Skeletal muscle tissue (tissue), 3 donors: ENCODE measurements at regions not wholly inside any gene's neighbourhood (a gene's known extent, or its start where the extent isn't known, plus 50 kb on each side); places are given as distances from the start of the nearest gene placed in this dataset.
A peak's percentile ranks its signal among the peaks of the same experiment; 100 is the strongest.

ENCODE experiments used
- H3K27ac ChIP-seq: one replicate; pipeline ENCODE4 v1.7.0; 2013; ENCODE audit warnings: mild to moderate bottlenecking, low read depth, low read length, inconsistent platforms
- H3K27me3 ChIP-seq, 3 donors: one replicate each; pipeline ENCODE4 v1.7.0; 2013; ENCODE audit warnings: low read length in 3 of 3; ENCODE audit not compliant: control insufficient read depth in 3 of 3, insufficient read depth in 3 of 3
- H3K36me3 ChIP-seq, 3 donors: one replicate each; pipeline ENCODE4 v1.7.0; 2013; ENCODE audit warnings: low read length in 3 of 3; ENCODE audit not compliant: control insufficient read depth in 3 of 3, insufficient read depth in 3 of 3
- H3K4me1 ChIP-seq, 3 donors: one replicate each; pipeline ENCODE4 v1.7.0; 2013; ENCODE audit warnings: low read length in 3 of 3, mild to moderate bottlenecking in 3 of 3; ENCODE audit not compliant: control insufficient read depth in 3 of 3, insufficient read depth in 3 of 3
- H3K4me3 ChIP-seq, 3 donors: one replicate each; pipeline ENCODE4 v1.7.0; 2013; ENCODE audit warnings: low read length in 3 of 3
- H3K9ac ChIP-seq, 3 donors: one replicate each; pipeline ENCODE4 v1.7.0; 2013; ENCODE audit warnings: low read length in 3 of 3, mild to moderate bottlenecking in 3 of 3, moderate library complexity in 2 of 3, low read depth in 1 of 3
- H3K9me3 ChIP-seq, 3 donors: one replicate each; pipeline ENCODE4 v1.7.0; 2013; ENCODE audit warnings: low read length in 3 of 3; ENCODE audit not compliant: control insufficient read depth in 3 of 3
- donor health status: Osteomylitis.

- Histone ChIP-seq H3K9me3 (no peaks in the 10 kb centered on the region), H3K4me1 (peaks cover 0 to 11% (median 11%) of the 10 kb centered on the region in 3 donors), H3K27me3 (no peaks in the 10 kb centered on the region), H3K9ac (no peak overlapping the region), H3K4me3 (no peak overlapping the region), H3K27ac (no peak overlapping the region), H3K36me3 (no peaks in the 10 kb centered on the region)
Observed at GRCh38 chr1:199269241-199269640, 630.4 kb downstream of the PTPRC start.

- Histone ChIP-seq H3K4me1 (peaks cover 0 to 13% (median 11%) of the 10 kb centered on the region in 3 donors), H3K27me3 (no peaks in the 10 kb centered on the region), H3K9ac (no peak overlapping the region), H3K9me3 (no peaks in the 10 kb centered on the region), H3K4me3 (no peak overlapping the region), H3K36me3 (no peaks in the 10 kb centered on the region), H3K27ac (no peak overlapping the region)
Observed at GRCh38 chr1:199272139-199272544, 633.3 kb downstream of the PTPRC start.

- H3K9me3 ChIP-seq = no peaks in the 10 kb centered on the region
- peak overlapping the region in 1 of 3 donors; percentile 7 for H3K9ac ChIP-seq
- H3K4me3 ChIP-seq = no peak overlapping the region
- no peaks in the 10 kb centered on the region for H3K36me3 ChIP-seq
- peaks cover 0 to 13% (median 11%) of the 10 kb centered on the region in 3 donors for H3K4me1 ChIP-seq
- H3K27me3 ChIP-seq = no peaks in the 10 kb centered on the region
- no peak overlapping the region for H3K27ac ChIP-seq
Observed at GRCh38 chr1:199272628-199273086, 633.8 kb downstream of the PTPRC start.

- Histone ChIP-seq H3K9me3 (no peaks in the 10 kb centered on the region), H3K9ac (no peak overlapping the region), H3K27ac (peak overlapping the region; percentile 45)
Observed at GRCh38 chr1:199273837-199274379, 635.1 kb downstream of the PTPRC start.

GRCh38 chr1:199279067-199279466, 640.2 kb downstream of the PTPRC start:
- Histone ChIP-seq H3K36me3 (no peaks in the 10 kb centered on the region), H3K4me3 (no peak overlapping the region), H3K9me3 (no peaks in the 10 kb centered on the region), H3K4me1 (peaks cover 0 to 4% (median 2%) of the 10 kb centered on the region in 3 donors), H3K27me3 (no peaks in the 10 kb centered on the region), H3K27ac (no peak overlapping the region), H3K9ac (no peak overlapping the region)

More at GRCh38 chr1:199273837-199274379, 635.1 kb downstream of the PTPRC start:
- no peaks in the 10 kb centered on the region for H3K36me3 ChIP-seq
- H3K4me3 ChIP-seq = no peak overlapping the region
- no peaks in the 10 kb centered on the region for H3K27me3 ChIP-seq
- H3K4me1 ChIP-seq = peaks cover 0 to 13% (median 11%) of the 10 kb centered on the region in 3 donors

GRCh38 chr1:199279872-199280645, 641.2 kb downstream of the PTPRC start:
- Histone ChIP-seq H3K27me3 (no peaks in the 10 kb centered on the region), H3K27ac (no peak overlapping the region), H3K36me3 (no peaks in the 10 kb centered on the region), H3K9ac (no peak overlapping the region), H3K4me3 (no peak overlapping the region), H3K9me3 (no peaks in the 10 kb centered on the region), H3K4me1 (no peaks in the 10 kb centered on the region)

- no peak overlapping the region for H3K27ac ChIP-seq
- no peak overlapping the region for H3K9ac ChIP-seq
- H3K27me3 ChIP-seq = no peaks in the 10 kb centered on the region
- H3K36me3 ChIP-seq = no peaks in the 10 kb centered on the region
- no peaks in the 10 kb centered on the region for H3K4me1 ChIP-seq
- H3K9me3 ChIP-seq = no peaks in the 10 kb centered on the region
- no peak overlapping the region for H3K4me3 ChIP-seq
Observed at GRCh38 chr1:199282751-199283305, 644.0 kb downstream of the PTPRC start.

GRCh38 chr1:199283794-199284193, 645.0 kb downstream of the PTPRC start:
- no peaks in the 10 kb centered on the region for H3K9me3 ChIP-seq
- H3K9ac ChIP-seq = no peak overlapping the region
- no peak overlapping the region for H3K4me3 ChIP-seq
- H3K27ac ChIP-seq = no peak overlapping the region
- no peaks in the 10 kb centered on the region for H3K4me1 ChIP-seq
- no peaks in the 10 kb centered on the region for H3K36me3 ChIP-seq
- no peaks in the 10 kb centered on the region for H3K27me3 ChIP-seq

GRCh38 chr1:199287206-199287605, 648.4 kb downstream of the PTPRC start:
- H3K27ac ChIP-seq = no peak overlapping the region
- H3K9me3 ChIP-seq = no peaks in the 10 kb centered on the region
- H3K4me1 ChIP-seq = no peaks in the 10 kb centered on the region
- no peaks in the 10 kb centered on the region for H3K27me3 ChIP-seq
- no peak overlapping the region for H3K4me3 ChIP-seq
- H3K36me3 ChIP-seq = no peaks in the 10 kb centered on the region
- H3K9ac ChIP-seq = no peak overlapping the region

GRCh38 chr1:199287647-199288046, 648.8 kb downstream of the PTPRC start:
- H3K4me3 ChIP-seq = no peak overlapping the region
- no peak overlapping the region for H3K27ac ChIP-seq
- no peaks in the 10 kb centered on the region for H3K4me1 ChIP-seq
- H3K9ac ChIP-seq = no peak overlapping the region
- no peaks in the 10 kb centered on the region for H3K9me3 ChIP-seq
- no peaks in the 10 kb centered on the region for H3K27me3 ChIP-seq
- H3K36me3 ChIP-seq = no peaks in the 10 kb centered on the region
